ENCODE measurements at regions not wholly inside any gene's neighbourhood (a gene's known extent, or its start where the extent isn't known, plus 50 kb on each side); places are given as distances from the start of the nearest gene placed in this dataset.

DNA sequence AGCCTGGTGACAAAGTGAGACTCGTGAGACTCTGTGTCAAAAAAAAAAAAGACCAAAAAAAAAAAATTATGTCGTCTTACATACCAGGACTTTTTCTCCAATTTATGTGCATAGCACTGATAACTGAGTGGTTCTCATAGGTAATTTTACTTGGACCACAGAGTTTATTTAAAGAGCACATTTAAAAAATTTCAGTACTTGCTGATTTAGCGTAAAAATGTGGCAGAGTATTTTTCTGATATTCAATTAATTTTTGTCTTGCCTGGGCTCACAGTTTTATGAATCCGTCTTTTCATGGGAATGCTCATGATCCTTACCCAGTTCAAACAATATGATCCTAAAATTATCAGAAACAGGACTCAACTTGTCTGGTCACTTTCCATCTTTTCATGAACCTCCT is 151.0 kb upstream of the ZNF92 start:
- no peak overlapping the region for H2BK120ac ChIP-seq (replicated peaks; ENCODE audit: low read depth, low read length)
- no peak overlapping the region for H3K18ac ChIP-seq (ENCODE audit: extremely low read depth, low read length)
- H3K9me3 ChIP-seq (ENCODE audit: insufficient read depth in 2 of 2, low read depth in 1 of 2, low read length in 1 of 2) = no peaks in the 10 kb centered on the region
- H3K4me3 ChIP-seq (ENCODE audit: extremely low read depth in 1 of 4, insufficient read depth in 2 of 4, low read depth in 3 of 4, low read length in 4 of 4) = no peak overlapping the region
- H2AK5ac ChIP-seq (ENCODE audit: low read depth, low read length) = no peak overlapping the region
- no peak overlapping the region for H2BK5ac ChIP-seq (ENCODE audit: low read depth, low read length)
- H2BK20ac ChIP-seq (ENCODE audit: low read length) = no peak overlapping the region
- H3K27ac ChIP-seq (ENCODE audit: low read depth, low read length) = no peak overlapping the region
- H3K23ac ChIP-seq (ENCODE audit: insufficient read length) = no peak overlapping the region
- CTCF ChIA-PET (ENCODE audit: partially characterized antibody) = interaction anchor here (0.7 to 1.1 kb wide), 3 partner anchors 46 to 86 kb away, joined by 3 read pairs; no protein-coding TSS in a partner anchor
- POLR2A ChIA-PET (ENCODE audit: partially characterized antibody) = no interaction called here
- no peak overlapping the region for H4K5ac ChIP-seq (ENCODE audit: insufficient read length, low read depth, low read length)
- H2BK15ac ChIP-seq (ENCODE audit: low read length) = no peak overlapping the region
- no peak overlapping the region for H3K4ac ChIP-seq (replicated peaks; ENCODE audit: insufficient read length, low read depth, low read length)
- H2AFZ ChIP-seq (ENCODE audit: low read length) = no peak overlapping the region
- no peaks in the 10 kb centered on the region for H4K20me1 ChIP-seq (replicated peaks in 1 of 2; ENCODE audit: control insufficient read depth in 1 of 2, insufficient read depth in 2 of 2, low read length in 2 of 2)
- H3K56ac ChIP-seq (replicated peaks; ENCODE audit: insufficient read length, low read depth, low read length) = no peak overlapping the region
- no peak overlapping the region for H4K91ac ChIP-seq (replicated peaks; ENCODE audit: insufficient read length, low read length)
- H3K36me3 ChIP-seq (ENCODE audit: control insufficient read depth in 2 of 4, insufficient read depth in 4 of 4, low read length in 3 of 4) = no peaks in the 10 kb centered on the region
- H3K9ac ChIP-seq (replicated peaks in 1 of 4; ENCODE audit: extremely low read depth in 1 of 4, low read depth in 3 of 4, low read length in 3 of 4) = no peak overlapping the region
- no peak overlapping the region for H4K8ac ChIP-seq (ENCODE audit: extremely low read depth, insufficient read depth, low read length)
- no peaks in the 10 kb centered on the region for H3K23me2 ChIP-seq (ENCODE audit: low read depth, low read length)
- DNase-seq (ENCODE audit: low read depth in 1 of 2, low spot score in 2 of 2) (no peak), FAIRE-seq (no peak)
- no peaks in the 10 kb centered on the region for H3K27me3 ChIP-seq (replicated peaks in 1 of 4; ENCODE audit: control insufficient read depth in 3 of 4, extremely low read depth in 1 of 4, insufficient read depth in 3 of 4, low read length in 3 of 4)
- H3K79me1 ChIP-seq (ENCODE audit: low read depth, low read length) = no peaks in the 10 kb centered on the region
- no peaks in the 10 kb centered on the region for H3K4me1 ChIP-seq (replicated peaks in 1 of 4; ENCODE audit: control insufficient read depth in 3 of 4, insufficient read depth in 4 of 4, low read length in 3 of 4)
- no peak overlapping the region for H2BK12ac ChIP-seq (ENCODE audit: low read depth, low read length)
- no peaks in the 10 kb centered on the region for H3K79me2 ChIP-seq (ENCODE audit: control insufficient read depth in 1 of 2, insufficient read depth in 2 of 2, low read length in 2 of 2)
- 91% methylated on average over 4 of the region's 4 CpGs; no CpG with 5 or more reads in 1 of the 2 experiments for WGBS, 2 experiments (ENCODE audit: extremely low coverage in 1 of 2, insufficient coverage in 1 of 2, insufficient read length in 1 of 2, insufficient replicate concordance in 2 of 2, low coverage in 1 of 2, low lambda C conversion rate in 2 of 2, missing lambda C conversion rate in 1 of 2)
- no peak overlapping the region for H3K4me2 ChIP-seq (ENCODE audit: insufficient read depth in 1 of 2, low read depth in 2 of 2, low read length in 2 of 2)
- no peak overlapping the region for H3K14ac ChIP-seq (ENCODE audit: insufficient read length)
- TF ChIP-seq NANOG (IDR thresholded peaks at IDR 0.05; ENCODE audit: insufficient read depth, low read depth, low read length, poor library complexity, severe bottlenecking) = no peak
- no peak for TF ChIP-seq POU5F1 (IDR thresholded peaks at IDR 0.05; ENCODE audit: low read depth, low read length)
- TF ChIP-seq KDM5A (IDR thresholded peaks at IDR 0.05; ENCODE audit: low read length) = no peak
- TF ChIP-seq TAF1 (IDR thresholded peaks at IDR 0.05; ENCODE audit: low read depth, low read length) = no peak
- no peak for TF ChIP-seq POLR2A (IDR thresholded peaks at IDR 0.05; ENCODE audit: control extremely low read depth in 1 of 2, low read depth in 2 of 2, low read length in 2 of 2)
- no peak for TF ChIP-seq SIX5 (IDR thresholded peaks at IDR 0.05; ENCODE audit: low read depth, low read length)
- TF ChIP-seq RBBP5 (IDR thresholded peaks at IDR 0.05; ENCODE audit: borderline replicate concordance, low read depth, low read length) = no peak
- TF ChIP-seq, protein P1, sequence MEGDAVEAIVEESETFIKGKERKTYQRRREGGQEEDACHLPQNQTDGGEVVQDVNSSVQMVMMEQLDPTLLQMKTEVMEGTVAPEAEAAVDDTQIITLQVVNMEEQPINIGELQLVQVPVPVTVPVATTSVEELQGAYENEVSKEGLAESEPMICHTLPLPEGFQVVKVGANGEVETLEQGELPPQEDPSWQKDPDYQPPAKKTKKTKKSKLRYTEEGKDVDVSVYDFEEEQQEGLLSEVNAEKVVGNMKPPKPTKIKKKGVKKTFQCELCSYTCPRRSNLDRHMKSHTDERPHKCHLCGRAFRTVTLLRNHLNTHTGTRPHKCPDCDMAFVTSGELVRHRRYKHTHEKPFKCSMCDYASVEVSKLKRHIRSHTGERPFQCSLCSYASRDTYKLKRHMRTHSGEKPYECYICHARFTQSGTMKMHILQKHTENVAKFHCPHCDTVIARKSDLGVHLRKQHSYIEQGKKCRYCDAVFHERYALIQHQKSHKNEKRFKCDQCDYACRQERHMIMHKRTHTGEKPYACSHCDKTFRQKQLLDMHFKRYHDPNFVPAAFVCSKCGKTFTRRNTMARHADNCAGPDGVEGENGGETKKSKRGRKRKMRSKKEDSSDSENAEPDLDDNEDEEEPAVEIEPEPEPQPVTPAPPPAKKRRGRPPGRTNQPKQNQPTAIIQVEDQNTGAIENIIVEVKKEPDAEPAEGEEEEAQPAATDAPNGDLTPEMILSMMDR (IDR thresholded peaks at IDR 0.05; ENCODE audit: control extremely low read depth in 1 of 3, insufficient read depth in 1 of 3, low read depth in 1 of 3, low read length in 3 of 3) = no peak
- TF ChIP-seq RXRA (IDR thresholded peaks at IDR 0.05; ENCODE audit: insufficient read depth, low read depth, low read length) = no peak
- no peak for TF ChIP-seq JUN (IDR thresholded peaks at IDR 0.05; ENCODE audit: low read depth, low read length)
- TF ChIP-seq HDAC2 (IDR thresholded peaks at IDR 0.05; ENCODE audit: borderline replicate concordance in 1 of 2, low read depth in 2 of 2, low read length in 2 of 2) = no peak
- no peak for TF ChIP-seq EZH2 (IDR thresholded peaks at IDR 0.05; ENCODE audit: low read depth, low read length, severe bottlenecking)
- no peak for TF ChIP-seq SP2 (IDR thresholded peaks at IDR 0.05; ENCODE audit: low read length)
